GM12873 (cell line): ENCODE measurements at regions not wholly inside any gene's neighbourhood (a gene's known extent, or its start where the extent isn't known, plus 50 kb on each side); places are given as distances from the start of the nearest gene placed in this dataset.

Source experiments
- CTCF ChIP-seq: IDR thresholded peaks from 2 replicates; pipeline ENCODE4 v1.5.1; 2012; ENCODE audit warnings: low read depth, mild to moderate bottlenecking, moderate library complexity, low read length, control low read depth; ENCODE audit not compliant: insufficient read depth; ENCODE audit errors: missing control alignments

- TF ChIP-seq CTCF, result no peak
These were observed 142.8 kb upstream of the VCX2 start for GRCh38 chrX:8313844-8314243.

GRCh38 chrX:8314881-8315280 lies 143.8 kb upstream of the VCX2 start:
- TF ChIP-seq CTCF, result no peak

GRCh38 chrX:8319359-8319758 lies 145.3 kb upstream of the VCX3B start:
- TF ChIP-seq CTCF, result no peak

- peak; percentile 57 for TF ChIP-seq CTCF
These were observed 141.3 kb upstream of the VCX3B start for GRCh38 chrX:8323356-8323755.

GRCh38 chrX:8341814-8342590 lies 122.6 kb upstream of the VCX3B start:
- TF ChIP-seq CTCF, result no peak

- no peak for TF ChIP-seq CTCF
These were observed 119.2 kb upstream of the VCX3B start for GRCh38 chrX:8345473-8345872.

GRCh38 chrX:8346060-8346459 lies 118.6 kb upstream of the VCX3B start:
- no peak for TF ChIP-seq CTCF
